ENCODE measurements at regions not wholly inside any gene's neighbourhood (a gene's known extent, or its start where the extent isn't known, plus 50 kb on each side); places are given as distances from the start of the nearest gene placed in this dataset.

DNA sequence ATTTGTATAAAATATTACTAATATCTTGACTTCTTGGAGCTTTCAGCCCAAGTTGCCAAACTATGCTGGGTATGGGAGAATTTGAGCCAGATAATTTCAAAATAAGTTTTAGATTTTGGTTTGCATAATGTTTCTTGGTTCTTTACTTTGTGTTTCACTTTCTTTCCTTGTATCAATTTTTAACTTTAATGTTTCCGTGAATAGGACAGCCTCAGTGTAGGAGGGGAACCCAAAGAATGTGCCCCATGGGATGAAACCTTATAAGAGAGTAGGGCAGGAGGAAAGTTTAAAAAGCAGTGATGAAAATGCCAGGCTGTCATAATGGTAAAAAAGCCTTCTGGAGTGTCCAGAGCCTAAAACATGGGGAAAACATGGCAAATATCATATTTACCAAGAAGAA is 252.4 kb upstream of the IRAK1BP1 start:
- TF ChIP-seq, protein P1, sequence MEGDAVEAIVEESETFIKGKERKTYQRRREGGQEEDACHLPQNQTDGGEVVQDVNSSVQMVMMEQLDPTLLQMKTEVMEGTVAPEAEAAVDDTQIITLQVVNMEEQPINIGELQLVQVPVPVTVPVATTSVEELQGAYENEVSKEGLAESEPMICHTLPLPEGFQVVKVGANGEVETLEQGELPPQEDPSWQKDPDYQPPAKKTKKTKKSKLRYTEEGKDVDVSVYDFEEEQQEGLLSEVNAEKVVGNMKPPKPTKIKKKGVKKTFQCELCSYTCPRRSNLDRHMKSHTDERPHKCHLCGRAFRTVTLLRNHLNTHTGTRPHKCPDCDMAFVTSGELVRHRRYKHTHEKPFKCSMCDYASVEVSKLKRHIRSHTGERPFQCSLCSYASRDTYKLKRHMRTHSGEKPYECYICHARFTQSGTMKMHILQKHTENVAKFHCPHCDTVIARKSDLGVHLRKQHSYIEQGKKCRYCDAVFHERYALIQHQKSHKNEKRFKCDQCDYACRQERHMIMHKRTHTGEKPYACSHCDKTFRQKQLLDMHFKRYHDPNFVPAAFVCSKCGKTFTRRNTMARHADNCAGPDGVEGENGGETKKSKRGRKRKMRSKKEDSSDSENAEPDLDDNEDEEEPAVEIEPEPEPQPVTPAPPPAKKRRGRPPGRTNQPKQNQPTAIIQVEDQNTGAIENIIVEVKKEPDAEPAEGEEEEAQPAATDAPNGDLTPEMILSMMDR (IDR thresholded peaks at IDR 0.05), result no peak
- no peak for TF ChIP-seq FOXJ3 (CRISPR knock-in tag; IDR thresholded peaks at IDR 0.05)
- no peak for TF ChIP-seq YY1 (IDR thresholded peaks at IDR 0.05; ENCODE audit: low read depth)
- TF ChIP-seq TAF1 (IDR thresholded peaks at IDR 0.05; ENCODE audit: borderline replicate concordance, low read depth, low read length), result no peak
- TF ChIP-seq RAD21 (IDR thresholded peaks at IDR 0.05; ENCODE audit: low read length), result no peak
- TF ChIP-seq, protein P2, sequence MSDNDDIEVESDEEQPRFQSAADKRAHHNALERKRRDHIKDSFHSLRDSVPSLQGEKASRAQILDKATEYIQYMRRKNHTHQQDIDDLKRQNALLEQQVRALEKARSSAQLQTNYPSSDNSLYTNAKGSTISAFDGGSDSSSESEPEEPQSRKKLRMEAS (IDR thresholded peaks at IDR 0.05; ENCODE audit: low read depth), result no peak
